GM10266 (cell line): ENCODE measurements at regions not wholly inside any gene's neighbourhood (a gene's known extent, or its start where the extent isn't known, plus 50 kb on each side); places are given as distances from the start of the nearest gene placed in this dataset.

Experiments used
- DNase-seq: peaks from one replicate; pipeline ENCODE4 v3.0.0; 2012; ENCODE audit errors: extremely low spot score
- CTCF ChIP-seq: IDR thresholded peaks from 2 replicates; pipeline ENCODE4 v1.5.1; 2012; ENCODE audit warnings: mild to moderate bottlenecking, low read depth; ENCODE audit not compliant: control insufficient read depth, insufficient read depth; ENCODE audit errors: missing control alignments

GRCh38 chr11:92837595-92837994 is 131.9 kb upstream of the MTNR1B start:
- no peak for TF ChIP-seq CTCF
- DNase-seq = no peak

GRCh38 chr11:92838759-92839310 is 130.6 kb upstream of the MTNR1B start:
- DNase-seq = no peak

GRCh38 chr11:92839450-92839849 is 130.0 kb upstream of the MTNR1B start:
- no peak for DNase-seq
- no peak for TF ChIP-seq CTCF

More at GRCh38 chr11:92838759-92839310, 130.6 kb upstream of the MTNR1B start:
- no peak for TF ChIP-seq CTCF

GRCh38 chr11:92841719-92842118 is 127.7 kb upstream of the MTNR1B start:
- TF ChIP-seq CTCF = no peak
- DNase-seq = no peak

GRCh38 chr11:92843455-92843854 is 126.0 kb upstream of the MTNR1B start:
- no peak for DNase-seq
- TF ChIP-seq CTCF = no peak

GRCh38 chr11:92844197-92844596 is 125.3 kb upstream of the MTNR1B start:
- no peak for DNase-seq
- no peak for TF ChIP-seq CTCF

GRCh38 chr11:92845390-92845789 is 124.1 kb upstream of the MTNR1B start:
- DNase-seq = no peak
- no peak for TF ChIP-seq CTCF
